ENCODE measurements at regions not wholly inside any gene's neighbourhood (a gene's known extent, or its start where the extent isn't known, plus 50 kb on each side); places are given as distances from the start of the nearest gene placed in this dataset.

DNA sequence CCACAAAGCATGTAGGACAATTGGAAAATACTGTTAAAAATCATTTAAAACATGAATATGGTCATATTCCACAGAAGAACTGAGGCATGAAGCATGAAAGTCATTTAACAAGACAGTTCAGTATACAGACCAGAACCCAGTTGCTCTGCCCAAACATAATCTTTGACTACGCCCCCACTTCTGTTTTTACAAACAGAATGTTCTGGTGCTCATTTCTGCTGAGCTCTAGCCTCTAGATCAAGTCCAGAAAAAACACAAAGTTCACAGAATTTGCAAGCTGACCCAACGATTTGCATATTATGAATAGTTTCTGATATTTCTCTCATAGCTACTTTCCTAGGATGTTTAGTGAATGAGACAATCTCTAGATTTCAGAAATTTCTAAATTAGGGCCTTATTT, 424.9 kb downstream of the PID1 start:
- Mint-ChIP-seq H3K27ac (ENCODE audit: unreplicated experiment) (no peak overlapping the region), H3K36me3 (ENCODE audit: unreplicated experiment) (no peaks in the 10 kb centered on the region), H3K27me3 (ENCODE audit: unreplicated experiment) (no peaks in the 10 kb centered on the region), H3K9me3 (ENCODE audit: unreplicated experiment) (peaks cover 15% of the 10 kb centered on the region), H3K4me1 (ENCODE audit: unreplicated experiment) (no peaks in the 10 kb centered on the region), H3K4me3 (ENCODE audit: unreplicated experiment) (no peak overlapping the region)
- no peak for TF ChIP-seq CTCF (IDR thresholded peaks at IDR 0.05)
- no peak for DNase-seq (ENCODE audit: extremely low spot score, unreplicated experiment)

GRCh38 chr2:228845162-228845925, 425.7 kb downstream of the PID1 start:
- no peaks in the 10 kb centered on the region for H3K4me1 Mint-ChIP-seq (ENCODE audit: unreplicated experiment)
- H3K27ac Mint-ChIP-seq (ENCODE audit: unreplicated experiment) = no peak overlapping the region
- no peak for DNase-seq (ENCODE audit: extremely low spot score, unreplicated experiment)
- no peaks in the 10 kb centered on the region for H3K36me3 Mint-ChIP-seq (ENCODE audit: unreplicated experiment)
- no peaks in the 10 kb centered on the region for H3K27me3 Mint-ChIP-seq (ENCODE audit: unreplicated experiment)
- peaks cover 15% of the 10 kb centered on the region for H3K9me3 Mint-ChIP-seq (ENCODE audit: unreplicated experiment)
- TF ChIP-seq CTCF (IDR thresholded peaks at IDR 0.05) = no peak
- no peak overlapping the region for H3K4me3 Mint-ChIP-seq (ENCODE audit: unreplicated experiment)

DNA sequence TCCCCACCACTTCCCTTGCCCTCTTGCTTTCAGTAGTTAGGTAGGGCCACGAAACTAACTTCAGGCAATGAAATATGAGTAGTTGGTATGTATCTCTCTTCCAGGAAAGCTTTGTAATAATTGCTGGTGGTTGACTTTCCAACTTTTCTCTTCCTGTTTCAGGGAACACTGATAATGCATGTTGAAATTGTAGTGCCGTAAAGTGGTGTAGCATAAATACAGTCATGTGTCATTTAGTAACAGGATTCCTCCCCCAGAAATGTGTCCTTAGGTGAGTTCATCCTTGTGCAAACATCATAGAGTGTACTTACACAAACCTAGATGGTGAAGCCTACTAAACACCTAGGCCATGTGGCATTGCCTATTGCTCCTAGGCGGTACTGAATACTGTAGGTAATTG, 429.2 kb downstream of the PID1 start:
- Mint-ChIP-seq H3K27me3 (ENCODE audit: unreplicated experiment) (no peaks in the 10 kb centered on the region), H3K36me3 (ENCODE audit: unreplicated experiment) (no peaks in the 10 kb centered on the region), H3K4me3 (ENCODE audit: unreplicated experiment) (no peak overlapping the region), H3K4me1 (ENCODE audit: unreplicated experiment) (no peaks in the 10 kb centered on the region), H3K9me3 (ENCODE audit: unreplicated experiment) (peaks cover 28% of the 10 kb centered on the region), H3K27ac (ENCODE audit: unreplicated experiment) (no peak overlapping the region)
- TF ChIP-seq CTCF (IDR thresholded peaks at IDR 0.05) = no peak
- DNase-seq (ENCODE audit: extremely low spot score, unreplicated experiment) = no peak

GRCh38 chr2:228841475-228841874, 429.6 kb downstream of the PID1 start:
- peaks cover 29% of the 10 kb centered on the region for H3K9me3 Mint-ChIP-seq (ENCODE audit: unreplicated experiment)
- no peak overlapping the region for H3K27ac Mint-ChIP-seq (ENCODE audit: unreplicated experiment)
- DNase-seq (ENCODE audit: extremely low spot score, unreplicated experiment) = no peak
- no peaks in the 10 kb centered on the region for H3K27me3 Mint-ChIP-seq (ENCODE audit: unreplicated experiment)
- H3K4me3 Mint-ChIP-seq (ENCODE audit: unreplicated experiment) = no peak overlapping the region
- no peaks in the 10 kb centered on the region for H3K36me3 Mint-ChIP-seq (ENCODE audit: unreplicated experiment)
- TF ChIP-seq CTCF (IDR thresholded peaks at IDR 0.05) = no peak
- H3K4me1 Mint-ChIP-seq (ENCODE audit: unreplicated experiment) = no peaks in the 10 kb centered on the region

GRCh38 chr2:228840743-228841114, 430.4 kb downstream of the PID1 start:
- H3K9me3 Mint-ChIP-seq (ENCODE audit: unreplicated experiment) = peaks cover 29% of the 10 kb centered on the region
- H3K27ac Mint-ChIP-seq (ENCODE audit: unreplicated experiment) = no peak overlapping the region
- no peaks in the 10 kb centered on the region for H3K27me3 Mint-ChIP-seq (ENCODE audit: unreplicated experiment)
- TF ChIP-seq CTCF (IDR thresholded peaks at IDR 0.05) = no peak
- H3K4me3 Mint-ChIP-seq (ENCODE audit: unreplicated experiment) = no peak overlapping the region
- no peaks in the 10 kb centered on the region for H3K36me3 Mint-ChIP-seq (ENCODE audit: unreplicated experiment)
- H3K4me1 Mint-ChIP-seq (ENCODE audit: unreplicated experiment) = no peaks in the 10 kb centered on the region
- DNase-seq (ENCODE audit: extremely low spot score, unreplicated experiment) = no peak

All from osteocyte (in vitro differentiated cells).